Muscle layer of duodenum (tissue), 2 donors: ENCODE measurements at regions not wholly inside any gene's neighbourhood (a gene's known extent, or its start where the extent isn't known, plus 50 kb on each side); places are given as distances from the start of the nearest gene placed in this dataset.

Experiments
- H3K27ac ChIP-seq: one replicate; pipeline ENCODE4 v1.7.0; 2013; ENCODE audit warnings: mild to moderate bottlenecking, low read length
- H3K27me3 ChIP-seq: one replicate; pipeline ENCODE4 v1.7.0; 2013; ENCODE audit warnings: low read depth, mild to moderate bottlenecking, control low read depth, low read length
- H3K36me3 ChIP-seq, 2 donors: one replicate each; pipeline ENCODE4 v1.7.0; 2013; ENCODE audit warnings: low read length in 2 of 2, control low read depth in 1 of 2, mild to moderate bottlenecking in 1 of 2; ENCODE audit not compliant: insufficient read depth in 2 of 2, control insufficient read depth in 1 of 2
- H3K4me1 ChIP-seq, 2 donors: one replicate each; pipeline ENCODE4 v1.7.0; 2013; ENCODE audit warnings: low read length in 2 of 2, mild to moderate bottlenecking in 2 of 2, control low read depth in 1 of 2, moderate library complexity in 1 of 2; ENCODE audit not compliant: insufficient read depth in 2 of 2, control insufficient read depth in 1 of 2
- H3K4me3 ChIP-seq, 2 donors: one replicate each; pipeline ENCODE4 v1.7.0; 2013; ENCODE audit warnings: low read length in 2 of 2, low read depth in 1 of 2, mild to moderate bottlenecking in 1 of 2
- H3K9me3 ChIP-seq, 2 donors: one replicate each; pipeline ENCODE4 v1.7.0; 2013; ENCODE audit warnings: low read length in 2 of 2, control low read depth in 1 of 2, mild to moderate bottlenecking in 1 of 2; ENCODE audit not compliant: control insufficient read depth in 1 of 2
- donor health status: healthy.

- Histone ChIP-seq H3K36me3 (no peaks in the 10 kb centered on the region), H3K9me3 (no peaks in the 10 kb centered on the region), H3K27me3 (no peaks in the 10 kb centered on the region), H3K4me3 (no peak overlapping the region), H3K27ac (no peak overlapping the region), H3K4me1 (no peaks in the 10 kb centered on the region)
These were observed 57.4 kb upstream of the TMPRSS15 start for GRCh38 chr21:18460979-18461378.

GRCh38 chr21:18461743-18462142 lies 58.2 kb upstream of the TMPRSS15 start:
- H3K4me1 ChIP-seq: no peaks in the 10 kb centered on the region
- H3K27me3 ChIP-seq: no peaks in the 10 kb centered on the region
- H3K4me3 ChIP-seq: no peak overlapping the region
- no peak overlapping the region for H3K27ac ChIP-seq
- no peaks in the 10 kb centered on the region for H3K9me3 ChIP-seq
- no peaks in the 10 kb centered on the region for H3K36me3 ChIP-seq

- H3K36me3 ChIP-seq: no peaks in the 10 kb centered on the region
- H3K4me3 ChIP-seq: no peak overlapping the region
These were observed 64.1 kb upstream of the TMPRSS15 start for GRCh38 chr21:18467715-18468114.

GRCh38 chr21:18468790-18469189 lies 65.2 kb upstream of the TMPRSS15 start:
- Histone ChIP-seq H3K27ac (no peak overlapping the region), H3K4me3 (peak overlapping the region; percentile 12 to 57), H3K4me1 (no peaks in the 10 kb centered on the region), H3K9me3 (no peaks in the 10 kb centered on the region), H3K27me3 (no peaks in the 10 kb centered on the region), H3K36me3 (no peaks in the 10 kb centered on the region)

More at GRCh38 chr21:18467715-18468114, 64.1 kb upstream of the TMPRSS15 start:
- Histone ChIP-seq H3K27me3 (no peaks in the 10 kb centered on the region), H3K9me3 (no peaks in the 10 kb centered on the region), H3K4me1 (no peaks in the 10 kb centered on the region), H3K27ac (no peak overlapping the region)

GRCh38 chr21:18476639-18477038 lies 73.1 kb upstream of the TMPRSS15 start:
- H3K4me1 ChIP-seq: no peaks in the 10 kb centered on the region
- no peak overlapping the region for H3K4me3 ChIP-seq
- no peaks in the 10 kb centered on the region for H3K27me3 ChIP-seq
- H3K9me3 ChIP-seq: no peaks in the 10 kb centered on the region
- no peak overlapping the region for H3K27ac ChIP-seq
- no peaks in the 10 kb centered on the region for H3K36me3 ChIP-seq

- Histone ChIP-seq H3K27me3 (no peaks in the 10 kb centered on the region), H3K4me3 (no peak overlapping the region), H3K27ac (no peak overlapping the region), H3K9me3 (no peaks in the 10 kb centered on the region), H3K4me1 (no peaks in the 10 kb centered on the region), H3K36me3 (no peaks in the 10 kb centered on the region)
These were observed 73.5 kb upstream of the TMPRSS15 start for GRCh38 chr21:18477043-18477442.

- Histone ChIP-seq H3K27ac (no peak overlapping the region), H3K9me3 (no peaks in the 10 kb centered on the region), H3K36me3 (no peaks in the 10 kb centered on the region), H3K4me3 (no peak overlapping the region), H3K27me3 (no peaks in the 10 kb centered on the region), H3K4me1 (no peaks in the 10 kb centered on the region)
These were observed 74.9 kb upstream of the TMPRSS15 start for GRCh38 chr21:18478513-18478912.

GRCh38 chr21:18488252-18488651 lies 84.7 kb upstream of the TMPRSS15 start:
- no peaks in the 10 kb centered on the region for H3K4me1 ChIP-seq
- H3K27me3 ChIP-seq: no peaks in the 10 kb centered on the region
- H3K9me3 ChIP-seq: no peaks in the 10 kb centered on the region
- H3K27ac ChIP-seq: no peak overlapping the region
- no peak overlapping the region for H3K4me3 ChIP-seq
- H3K36me3 ChIP-seq: no peaks in the 10 kb centered on the region

- H3K4me1 ChIP-seq: no peaks in the 10 kb centered on the region
- no peaks in the 10 kb centered on the region for H3K9me3 ChIP-seq
These were observed 89.8 kb upstream of the TMPRSS15 start for GRCh38 chr21:18493422-18493821.

GRCh38 chr21:18495523-18495922 lies 91.9 kb upstream of the TMPRSS15 start:
- no peaks in the 10 kb centered on the region for H3K4me1 ChIP-seq
- H3K36me3 ChIP-seq: no peaks in the 10 kb centered on the region
- no peaks in the 10 kb centered on the region for H3K27me3 ChIP-seq
- no peaks in the 10 kb centered on the region for H3K9me3 ChIP-seq
- H3K27ac ChIP-seq: no peak overlapping the region
- H3K4me3 ChIP-seq: no peak overlapping the region

More at GRCh38 chr21:18493422-18493821, 89.8 kb upstream of the TMPRSS15 start:
- Histone ChIP-seq H3K27me3 (no peaks in the 10 kb centered on the region), H3K27ac (no peak overlapping the region), H3K36me3 (no peaks in the 10 kb centered on the region), H3K4me3 (no peak overlapping the region)

GRCh38 chr21:18498431-18498830 lies 94.8 kb upstream of the TMPRSS15 start:
- no peak overlapping the region for H3K4me3 ChIP-seq
- no peaks in the 10 kb centered on the region for H3K4me1 ChIP-seq

GRCh38 chr21:18499761-18500376 lies 96.3 kb upstream of the TMPRSS15 start:
- Histone ChIP-seq H3K4me1 (no peaks in the 10 kb centered on the region), H3K27ac (no peak overlapping the region), H3K9me3 (peaks cover 0 to 4% of the 10 kb centered on the region in 2 donors), H3K4me3 (no peak overlapping the region), H3K36me3 (no peaks in the 10 kb centered on the region), H3K27me3 (no peaks in the 10 kb centered on the region)

More at GRCh38 chr21:18498431-18498830, 94.8 kb upstream of the TMPRSS15 start:
- Histone ChIP-seq H3K27ac (no peak overlapping the region), H3K36me3 (no peaks in the 10 kb centered on the region), H3K27me3 (no peaks in the 10 kb centered on the region), H3K9me3 (peaks cover 0 to 4% of the 10 kb centered on the region in 2 donors)
